ENCODE measurements at regions not wholly inside any gene's neighbourhood (a gene's known extent, or its start where the extent isn't known, plus 50 kb on each side); places are given as distances from the start of the nearest gene placed in this dataset.
"Not testable (repeated sequence)": the region's sequence is repeated elsewhere in the genome, so short reads cannot be mapped to it uniquely, and the experiment has no call there.

GRCh38 chr10:9898633-9899395 lies 1118.9 kb upstream of the CELF2 start:
- no peak for DNase-seq

GRCh38 chr10:9900751-9901150 lies 1116.9 kb upstream of the CELF2 start:
- DNase-seq = no peak

- DNase-seq = no peak
Measured at GRCh38 chr10:9901971-9902370, 1115.7 kb upstream of the CELF2 start.

- DNase-seq = no peak
Measured at GRCh38 chr10:9910446-9910845, 1107.2 kb upstream of the CELF2 start.

GRCh38 chr10:9911488-9911887 lies 1106.2 kb upstream of the CELF2 start:
- no peak for DNase-seq

GRCh38 chr10:9913876-9914514 lies 1103.7 kb upstream of the CELF2 start:
- DNase-seq = no peak

- DNase-seq = no peak
Measured at GRCh38 chr10:9921544-9921943, 1096.1 kb upstream of the CELF2 start.

GRCh38 chr10:9922126-9922870 lies 1095.4 kb upstream of the CELF2 start:
- DNase-seq = no peak

- no peak for DNase-seq
Measured at GRCh38 chr10:9926003-9926402, 1091.7 kb upstream of the CELF2 start.

- DNase-seq = no peak
Measured at GRCh38 chr10:9926881-9927280, 1090.8 kb upstream of the CELF2 start.

- DNase-seq = no peak
Measured at GRCh38 chr10:9939716-9940115, 1078.0 kb upstream of the CELF2 start.

GRCh38 chr10:9944690-9945089 lies 1073.0 kb upstream of the CELF2 start:
- DNase-seq = no peak

GRCh38 chr10:9950070-9950469 lies 1067.6 kb upstream of the CELF2 start:
- DNase-seq = no peak

- DNase-seq = no peak
Measured at GRCh38 chr10:9951481-9952257, 1066.0 kb upstream of the CELF2 start.

- no peak for DNase-seq
Measured at GRCh38 chr10:9957351-9957750, 1060.3 kb upstream of the CELF2 start.

GRCh38 chr10:9957876-9958275 lies 1059.8 kb upstream of the CELF2 start:
- DNase-seq = not testable (repeated sequence)

- no peak for DNase-seq
Measured at GRCh38 chr10:9965341-9965740, 1052.3 kb upstream of the CELF2 start.

GRCh38 chr10:9986786-9987185 lies 1030.9 kb upstream of the CELF2 start:
- no peak for DNase-seq

- DNase-seq = no peak
Measured at GRCh38 chr10:9987197-9987596, 1030.5 kb upstream of the CELF2 start.

GRCh38 chr10:9992661-9993060 lies 1025.0 kb upstream of the CELF2 start:
- DNase-seq = no peak

GRCh38 chr10:9994131-9994530 lies 1023.5 kb upstream of the CELF2 start:
- no peak for DNase-seq

- DNase-seq = no peak
Measured at GRCh38 chr10:9999627-10000026, 1018.0 kb upstream of the CELF2 start.

GRCh38 chr10:10007957-10008356 lies 1009.7 kb upstream of the CELF2 start:
- no peak for DNase-seq
